ENCODE measurements at regions not wholly inside any gene's neighbourhood (a gene's known extent, or its start where the extent isn't known, plus 50 kb on each side); places are given as distances from the start of the nearest gene placed in this dataset.
"Not testable (repeated sequence)": the region's sequence is repeated elsewhere in the genome, so short reads cannot be mapped to it uniquely, and the experiment has no call there.

- not testable (repeated sequence) for TF ChIP-seq EZH2 (IDR thresholded peaks at IDR 0.05; ENCODE audit: insufficient read depth, poor library complexity, severe bottlenecking); EZH2phosphoT487 (IDR thresholded peaks at IDR 0.05; ENCODE audit: insufficient read depth, low read depth)
Observed at GRCh38 chr3:182344026-182344425, 449.3 kb upstream of the ATP11B start.

Measured in GM23248 (cell line).